HEK293 (cell line): ENCODE measurements at regions not wholly inside any gene's neighbourhood (a gene's known extent, or its start where the extent isn't known, plus 50 kb on each side); places are given as distances from the start of the nearest gene placed in this dataset.
"Not testable (repeated sequence)": the region's sequence is repeated elsewhere in the genome, so short reads cannot be mapped to it uniquely, and the experiment has no call there.

Experiments used
- CTCF ChIA-PET: fragments of 350-600 bp; formaldehyde crosslinking; extraction: SDS; loops from one replicate; lab custom pipeline; 2021; ENCODE audit warnings: antibody characterized with exemption; lab: Yijun Ruan, JAX
- POLR2A ChIA-PET: fragments of 300-600 bp; formaldehyde crosslinking; extraction: SDS; loops from one replicate; lab custom pipeline; 2020; ENCODE audit warnings: antibody characterized with exemption, inconsistent platforms; lab: Yijun Ruan, JAX
- H3K27ac ChIP-seq: fragments of 200-500 bp; sonication (Bioruptor generic); 2 replicates; pipeline ENCODE4 v1.5.1; 2014; ENCODE audit warnings: low read depth, low read length, control low read depth, inconsistent platforms; ENCODE audit errors: extremely low read depth
- H3K36me3 ChIP-seq, 2 experiments: fragments of 200-500 bp in 1 of 2; sonication (Bioruptor generic) in 1 of 2; 1 replicate in 1 of 2; 2 replicates in 1 of 2; pipeline ENCODE4 v1.5.1; 2014 to 2017; ENCODE audit warnings: inconsistent platforms in 2 of 2, low read length in 2 of 2; ENCODE audit not compliant: control insufficient read depth in 2 of 2, insufficient read depth in 1 of 2
- H3K4me1 ChIP-seq: fragments of 200-500 bp; sonication (Bioruptor generic); 2 replicates; pipeline ENCODE4 v1.5.1; 2014; ENCODE audit warnings: mild to moderate bottlenecking, low read length, inconsistent platforms; ENCODE audit not compliant: control insufficient read depth, insufficient read depth
- H3K4me3 ChIP-seq: 2 replicates; pipeline ENCODE4 v1.5.1; 2011; ENCODE audit warnings: low read depth, mild to moderate bottlenecking, control low read depth, low read length, moderate library complexity
- H3K9me3 ChIP-seq: fragments of 200-500 bp; sonication (Bioruptor generic); 2 replicates; pipeline ENCODE4 v1.5.1; 2014; ENCODE audit warnings: low read depth, low read length, inconsistent platforms; ENCODE audit not compliant: control insufficient read depth, insufficient read depth
- BCL11B ChIP-seq: fragments of 450-650 bp; formaldehyde crosslinking; IDR thresholded peaks from 2 replicates; pipeline ENCODE4 v1.5.1; 2016; ENCODE audit warnings: low read depth, missing biosample characterization, missing genetic modification characterization
- FEZF1 ChIP-seq: fragments of 450-650 bp; formaldehyde crosslinking; IDR thresholded peaks from 2 replicates; pipeline ENCODE4 v1.5.1; 2016; ENCODE audit warnings: missing biosample characterization, missing genetic modification characterization
- GLI2 ChIP-seq: fragments of 450-650 bp; formaldehyde crosslinking; IDR thresholded peaks from 2 replicates; pipeline ENCODE4; 2017; ENCODE audit warnings: missing biosample characterization, missing genetic modification characterization, low read depth, borderline replicate concordance
- GLI4 ChIP-seq: fragments of 450-650 bp; formaldehyde crosslinking; IDR thresholded peaks from 2 replicates; pipeline ENCODE4 v1.5.1; 2016; ENCODE audit warnings: missing biosample characterization, missing genetic modification characterization
- HOXC10 ChIP-seq: sonication (generic); formaldehyde crosslinking; IDR thresholded peaks from 2 replicates; pipeline ENCODE4 v1.8.1; 2023; ENCODE audit warnings: mild to moderate bottlenecking, missing genetic modification reagents
- RBAK ChIP-seq: fragments of 450-650 bp; formaldehyde crosslinking; IDR thresholded peaks from 2 replicates; pipeline ENCODE4 v1.5.1; 2016; ENCODE audit warnings: missing biosample characterization, missing genetic modification characterization
- YY2 ChIP-seq: fragments of 450-650 bp; formaldehyde crosslinking; IDR thresholded peaks from 2 replicates; pipeline ENCODE4 v1.5.1; 2016; ENCODE audit warnings: missing biosample characterization, missing genetic modification characterization
- ZBTB21 ChIP-seq: fragments of 450-650 bp; formaldehyde crosslinking; IDR thresholded peaks from 2 replicates; pipeline ENCODE4 v1.5.1; 2017; ENCODE audit warnings: missing biosample characterization, missing genetic modification characterization
- ZNF132 ChIP-seq: fragments of 450-650 bp; formaldehyde crosslinking; IDR thresholded peaks from 2 replicates; pipeline ENCODE4 v1.5.1; 2017; ENCODE audit warnings: missing biosample characterization, missing genetic modification characterization, borderline replicate concordance
- ZNF140 ChIP-seq: fragments of 450-650 bp; formaldehyde crosslinking; IDR thresholded peaks from 2 replicates; pipeline ENCODE4 v1.5.1; 2016; ENCODE audit warnings: missing biosample characterization, missing genetic modification characterization
- ZNF146 ChIP-seq: fragments of 450-650 bp; formaldehyde crosslinking; IDR thresholded peaks from 2 replicates; pipeline ENCODE4 v1.5.1; 2016; ENCODE audit warnings: missing biosample characterization, missing genetic modification characterization
- ZNF155 ChIP-seq: fragments of 450-650 bp; formaldehyde crosslinking; IDR thresholded peaks from 2 replicates; pipeline ENCODE4 v1.5.1; 2016; ENCODE audit warnings: missing biosample characterization, missing genetic modification characterization
- ZNF248 ChIP-seq: fragments of 450-650 bp; formaldehyde crosslinking; IDR thresholded peaks from 2 replicates; pipeline ENCODE4 v1.5.1; 2017; ENCODE audit warnings: missing biosample characterization, missing genetic modification characterization
- ZNF341 ChIP-seq: fragments of 450-650 bp; formaldehyde crosslinking; IDR thresholded peaks from 2 replicates; pipeline ENCODE4; 2016; ENCODE audit warnings: low read depth, missing biosample characterization, missing genetic modification characterization
- ZNF404 ChIP-seq: fragments of 450-650 bp; formaldehyde crosslinking; IDR thresholded peaks from 2 replicates; pipeline ENCODE4 v1.5.1; 2017; ENCODE audit warnings: missing biosample characterization, missing genetic modification characterization
- ZNF596 ChIP-seq: fragments of 450-650 bp; IDR thresholded peaks from 2 replicates; pipeline ENCODE4 v1.5.0; 2018; ENCODE audit warnings: missing biosample characterization, mild to moderate bottlenecking, missing genetic modification characterization, moderate library complexity
- ZNF664 ChIP-seq: fragments of 450-650 bp; formaldehyde crosslinking; IDR thresholded peaks from 2 replicates; pipeline ENCODE4 v1.5.1; 2016; ENCODE audit warnings: missing biosample characterization, missing genetic modification characterization
- ZNF670 ChIP-seq: fragments of 450-650 bp; formaldehyde crosslinking; IDR thresholded peaks from 2 replicates; pipeline ENCODE4 v1.5.1; 2016; ENCODE audit warnings: missing biosample characterization, missing genetic modification characterization, low read depth
- ZNF785 ChIP-seq: fragments of 450-650 bp; formaldehyde crosslinking; IDR thresholded peaks from 2 replicates; pipeline ENCODE4 v1.5.1; 2016; ENCODE audit warnings: missing biosample characterization, missing genetic modification characterization
- TF ChIP-seq, protein P1 (sequence below): fragments of 450-650 bp; formaldehyde crosslinking; IDR thresholded peaks from 2 replicates; pipeline ENCODE4 v1.5.1; 2017; ENCODE audit warnings: missing biosample characterization, mild to moderate bottlenecking, missing genetic modification characterization, moderate library complexity
- TF ChIP-seq, protein P2 (sequence below): fragments of 450-650 bp; formaldehyde crosslinking; IDR thresholded peaks from 2 replicates; pipeline ENCODE4 v1.5.1; 2016; ENCODE audit warnings: missing biosample characterization, missing genetic modification characterization
- TF ChIP-seq, protein P3 (sequence below): fragments of 450-650 bp; formaldehyde crosslinking; IDR thresholded peaks from 2 replicates; pipeline ENCODE4 v1.5.1; 2016; ENCODE audit warnings: missing biosample characterization, missing genetic modification characterization
- TF ChIP-seq, protein P4 (sequence below): fragments of 450-650 bp; formaldehyde crosslinking; IDR thresholded peaks from 2 replicates; pipeline ENCODE4 v1.5.1; 2016; ENCODE audit warnings: missing biosample characterization, missing genetic modification characterization

DNA sequence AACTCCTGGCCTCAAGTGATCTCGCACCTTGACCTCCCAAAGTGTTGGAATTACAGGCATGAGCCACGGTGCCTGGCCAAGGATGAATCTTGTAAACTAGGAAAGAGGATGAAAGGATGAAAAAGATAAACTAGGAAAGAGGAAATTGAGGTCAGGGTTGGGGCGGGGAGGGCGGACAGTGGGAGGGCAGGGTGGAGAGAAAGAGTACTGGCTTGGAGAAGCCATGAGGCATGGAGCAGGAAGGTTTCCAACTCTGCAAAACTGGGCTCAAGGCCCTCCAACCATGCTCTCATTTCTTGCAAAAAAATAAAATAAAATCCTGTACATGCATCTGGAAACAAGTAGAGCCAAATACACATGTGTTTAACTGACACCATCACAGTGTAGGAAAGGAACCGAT is 256.6 kb upstream of the SGK1 start:
- Histone ChIP-seq H3K27ac (no peak overlapping the region), H3K9me3 (no peaks in the 10 kb centered on the region), H3K4me3 (no peak overlapping the region), H3K4me1 (no peaks in the 10 kb centered on the region), H3K36me3 (no peaks in the 10 kb centered on the region)
- ChIA-PET CTCF (no interaction called here), POLR2A (no interaction called here)
- no peak for TF ChIP-seq ZNF404 (tag by site-specific recombination)
- no peak for TF ChIP-seq ZNF155
- TF ChIP-seq ZNF664 (tag by site-specific recombination): no peak
- TF ChIP-seq ZNF670 (tag by site-specific recombination): no peak
- no peak for TF ChIP-seq RBAK (tag by site-specific recombination)
- no peak for TF ChIP-seq ZNF785
- TF ChIP-seq, protein P1, sequence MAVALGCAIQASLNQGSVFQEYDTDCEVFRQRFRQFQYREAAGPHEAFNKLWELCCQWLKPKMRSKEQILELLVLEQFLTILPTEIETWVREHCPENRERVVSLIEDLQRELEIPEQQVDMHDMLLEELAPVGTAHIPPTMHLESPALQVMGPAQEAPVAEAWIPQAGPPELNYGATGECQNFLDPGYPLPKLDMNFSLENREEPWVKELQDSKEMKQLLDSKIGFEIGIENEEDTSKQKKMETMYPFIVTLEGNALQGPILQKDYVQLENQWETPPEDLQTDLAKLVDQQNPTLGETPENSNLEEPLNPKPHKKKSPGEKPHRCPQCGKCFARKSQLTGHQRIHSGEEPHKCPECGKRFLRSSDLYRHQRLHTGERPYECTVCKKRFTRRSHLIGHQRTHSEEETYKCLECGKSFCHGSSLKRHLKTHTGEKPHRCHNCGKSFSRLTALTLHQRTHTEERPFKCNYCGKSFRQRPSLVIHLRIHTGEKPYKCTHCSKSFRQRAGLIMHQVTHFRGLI (tag by site-specific recombination): no peak
- no peak for TF ChIP-seq GLI4 (tag by site-specific recombination)
- TF ChIP-seq, protein P2, sequence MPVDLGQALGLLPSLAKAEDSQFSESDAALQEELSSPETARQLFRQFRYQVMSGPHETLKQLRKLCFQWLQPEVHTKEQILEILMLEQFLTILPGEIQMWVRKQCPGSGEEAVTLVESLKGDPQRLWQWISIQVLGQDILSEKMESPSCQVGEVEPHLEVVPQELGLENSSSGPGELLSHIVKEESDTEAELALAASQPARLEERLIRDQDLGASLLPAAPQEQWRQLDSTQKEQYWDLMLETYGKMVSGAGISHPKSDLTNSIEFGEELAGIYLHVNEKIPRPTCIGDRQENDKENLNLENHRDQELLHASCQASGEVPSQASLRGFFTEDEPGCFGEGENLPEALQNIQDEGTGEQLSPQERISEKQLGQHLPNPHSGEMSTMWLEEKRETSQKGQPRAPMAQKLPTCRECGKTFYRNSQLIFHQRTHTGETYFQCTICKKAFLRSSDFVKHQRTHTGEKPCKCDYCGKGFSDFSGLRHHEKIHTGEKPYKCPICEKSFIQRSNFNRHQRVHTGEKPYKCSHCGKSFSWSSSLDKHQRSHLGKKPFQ (tag by site-specific recombination): no peak
- TF ChIP-seq BCL11B (tag by site-specific recombination): no peak
- no peak for TF ChIP-seq HOXC10 (CRISPR knock-in tag)
- no peak for TF ChIP-seq ZNF132 (tag by site-specific recombination)
- TF ChIP-seq ZBTB21: no peak

DNA sequence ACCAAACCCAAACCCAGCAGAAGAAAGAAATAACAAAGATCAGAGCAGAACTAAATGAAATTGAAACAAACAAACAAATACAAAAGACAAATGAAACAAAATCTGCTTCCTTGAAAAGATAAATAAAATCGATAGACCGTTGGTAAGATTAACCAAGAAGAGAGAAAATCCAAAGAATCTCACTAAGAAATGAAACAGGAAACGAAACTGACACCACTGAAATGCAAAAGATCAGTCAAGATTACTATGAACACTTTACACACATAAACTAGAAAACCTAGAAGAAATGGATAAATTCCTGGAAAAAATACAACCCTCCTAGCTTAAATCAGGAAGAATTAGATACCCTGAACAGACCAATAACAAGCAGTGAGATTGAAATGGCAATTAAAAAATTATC is 252.1 kb upstream of the SGK1 start:
- POLR2A ChIA-PET, H3K4me1 ChIP-seq: not testable (repeated sequence)

DNA sequence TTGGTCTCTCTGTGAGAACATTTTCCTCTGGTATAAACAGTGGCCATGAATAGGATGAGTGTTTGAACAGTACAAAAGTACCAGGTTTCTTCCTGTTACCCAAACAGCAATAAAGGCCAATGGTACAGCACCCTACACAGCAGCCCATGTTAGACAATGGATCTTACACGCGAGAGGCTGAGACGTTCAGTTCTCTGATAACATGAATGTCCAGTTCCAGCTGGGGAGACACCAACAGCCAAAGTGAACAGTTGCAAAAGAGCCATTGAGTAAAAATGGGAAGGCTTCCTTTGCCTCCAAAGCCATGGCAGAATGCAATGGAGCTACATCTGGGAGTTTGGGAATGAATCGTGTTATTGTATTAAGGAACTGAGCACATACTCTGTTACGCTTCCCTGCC is 246.8 kb upstream of the SGK1 start:
- ChIA-PET CTCF (interaction anchor here (0.7 kb wide), 1 partner anchor 50 kb away, joined by 4 read pairs; no protein-coding TSS in a partner anchor), POLR2A (no interaction called here)
- H3K27ac ChIP-seq: no peak overlapping the region

More for the DNA sequence above, 252.1 kb upstream of the SGK1 start:
- H3K4me3 ChIP-seq, H3K9me3 ChIP-seq, H3K27ac ChIP-seq, CTCF ChIA-PET, H3K36me3 ChIP-seq: not testable (repeated sequence)

More for the DNA sequence above, 246.8 kb upstream of the SGK1 start:
- no peaks in the 10 kb centered on the region for H3K36me3 ChIP-seq
- no peak overlapping the region for H3K4me3 ChIP-seq
- TF ChIP-seq ZNF596 (tag by site-specific recombination) (no peak), ZNF140 (no peak), GLI2 (no peak), ZNF248 (no peak), ZNF341 (tag by site-specific recombination) (no peak), YY2 (no peak), ZNF155 (no peak), ZNF146 (tag by site-specific recombination) (no peak), FEZF1 (no peak)
- TF ChIP-seq, protein P3, sequence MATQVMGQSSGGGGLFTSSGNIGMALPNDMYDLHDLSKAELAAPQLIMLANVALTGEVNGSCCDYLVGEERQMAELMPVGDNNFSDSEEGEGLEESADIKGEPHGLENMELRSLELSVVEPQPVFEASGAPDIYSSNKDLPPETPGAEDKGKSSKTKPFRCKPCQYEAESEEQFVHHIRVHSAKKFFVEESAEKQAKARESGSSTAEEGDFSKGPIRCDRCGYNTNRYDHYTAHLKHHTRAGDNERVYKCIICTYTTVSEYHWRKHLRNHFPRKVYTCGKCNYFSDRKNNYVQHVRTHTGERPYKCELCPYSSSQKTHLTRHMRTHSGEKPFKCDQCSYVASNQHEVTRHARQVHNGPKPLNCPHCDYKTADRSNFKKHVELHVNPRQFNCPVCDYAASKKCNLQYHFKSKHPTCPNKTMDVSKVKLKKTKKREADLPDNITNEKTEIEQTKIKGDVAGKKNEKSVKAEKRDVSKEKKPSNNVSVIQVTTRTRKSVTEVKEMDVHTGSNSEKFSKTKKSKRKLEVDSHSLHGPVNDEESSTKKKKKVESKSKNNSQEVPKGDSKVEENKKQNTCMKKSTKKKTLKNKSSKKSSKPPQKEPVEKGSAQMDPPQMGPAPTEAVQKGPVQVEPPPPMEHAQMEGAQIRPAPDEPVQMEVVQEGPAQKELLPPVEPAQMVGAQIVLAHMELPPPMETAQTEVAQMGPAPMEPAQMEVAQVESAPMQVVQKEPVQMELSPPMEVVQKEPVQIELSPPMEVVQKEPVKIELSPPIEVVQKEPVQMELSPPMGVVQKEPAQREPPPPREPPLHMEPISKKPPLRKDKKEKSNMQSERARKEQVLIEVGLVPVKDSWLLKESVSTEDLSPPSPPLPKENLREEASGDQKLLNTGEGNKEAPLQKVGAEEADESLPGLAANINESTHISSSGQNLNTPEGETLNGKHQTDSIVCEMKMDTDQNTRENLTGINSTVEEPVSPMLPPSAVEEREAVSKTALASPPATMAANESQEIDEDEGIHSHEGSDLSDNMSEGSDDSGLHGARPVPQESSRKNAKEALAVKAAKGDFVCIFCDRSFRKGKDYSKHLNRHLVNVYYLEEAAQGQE (tag by site-specific recombination): no peak
- TF ChIP-seq, protein P4, sequence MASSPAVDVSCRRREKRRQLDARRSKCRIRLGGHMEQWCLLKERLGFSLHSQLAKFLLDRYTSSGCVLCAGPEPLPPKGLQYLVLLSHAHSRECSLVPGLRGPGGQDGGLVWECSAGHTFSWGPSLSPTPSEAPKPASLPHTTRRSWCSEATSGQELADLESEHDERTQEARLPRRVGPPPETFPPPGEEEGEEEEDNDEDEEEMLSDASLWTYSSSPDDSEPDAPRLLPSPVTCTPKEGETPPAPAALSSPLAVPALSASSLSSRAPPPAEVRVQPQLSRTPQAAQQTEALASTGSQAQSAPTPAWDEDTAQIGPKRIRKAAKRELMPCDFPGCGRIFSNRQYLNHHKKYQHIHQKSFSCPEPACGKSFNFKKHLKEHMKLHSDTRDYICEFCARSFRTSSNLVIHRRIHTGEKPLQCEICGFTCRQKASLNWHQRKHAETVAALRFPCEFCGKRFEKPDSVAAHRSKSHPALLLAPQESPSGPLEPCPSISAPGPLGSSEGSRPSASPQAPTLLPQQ: no peak
- H3K4me1 ChIP-seq: no peaks in the 10 kb centered on the region
- no peaks in the 10 kb centered on the region for H3K9me3 ChIP-seq
